Embryonic facial prominence (tissue), 1 donor: ENCODE measurements at regions not wholly inside any gene's neighbourhood (a gene's known extent, or its start where the extent isn't known, plus 50 kb on each side); places are given as distances from the start of the nearest gene placed in this dataset.

Source experiments
- DNase-seq: peaks from one replicate; pipeline ENCODE4 v3.0.0-alpha.2; 2016; ENCODE audit errors: extremely low spot score

DNA sequence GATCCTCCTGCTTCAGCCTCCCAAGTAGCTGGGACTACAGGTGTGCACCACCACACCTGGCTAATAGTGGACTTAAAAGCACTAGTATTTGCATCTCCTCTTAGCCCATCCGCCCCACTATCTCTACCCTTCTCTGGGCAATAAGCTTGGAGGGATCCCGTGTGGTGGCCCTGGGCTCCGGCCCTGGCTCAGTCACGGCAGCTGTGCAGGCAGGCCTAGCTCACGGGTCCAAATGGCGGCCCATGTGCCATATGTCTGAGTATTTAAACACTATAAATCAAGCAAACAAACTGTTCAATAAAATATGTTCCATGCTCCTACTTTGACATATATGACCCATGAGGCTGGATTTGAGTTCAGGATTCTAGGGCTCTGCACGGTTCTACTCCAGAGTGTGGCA lies 118.4 kb downstream of the BANF2 start:
- no peak for DNase-seq

DNA sequence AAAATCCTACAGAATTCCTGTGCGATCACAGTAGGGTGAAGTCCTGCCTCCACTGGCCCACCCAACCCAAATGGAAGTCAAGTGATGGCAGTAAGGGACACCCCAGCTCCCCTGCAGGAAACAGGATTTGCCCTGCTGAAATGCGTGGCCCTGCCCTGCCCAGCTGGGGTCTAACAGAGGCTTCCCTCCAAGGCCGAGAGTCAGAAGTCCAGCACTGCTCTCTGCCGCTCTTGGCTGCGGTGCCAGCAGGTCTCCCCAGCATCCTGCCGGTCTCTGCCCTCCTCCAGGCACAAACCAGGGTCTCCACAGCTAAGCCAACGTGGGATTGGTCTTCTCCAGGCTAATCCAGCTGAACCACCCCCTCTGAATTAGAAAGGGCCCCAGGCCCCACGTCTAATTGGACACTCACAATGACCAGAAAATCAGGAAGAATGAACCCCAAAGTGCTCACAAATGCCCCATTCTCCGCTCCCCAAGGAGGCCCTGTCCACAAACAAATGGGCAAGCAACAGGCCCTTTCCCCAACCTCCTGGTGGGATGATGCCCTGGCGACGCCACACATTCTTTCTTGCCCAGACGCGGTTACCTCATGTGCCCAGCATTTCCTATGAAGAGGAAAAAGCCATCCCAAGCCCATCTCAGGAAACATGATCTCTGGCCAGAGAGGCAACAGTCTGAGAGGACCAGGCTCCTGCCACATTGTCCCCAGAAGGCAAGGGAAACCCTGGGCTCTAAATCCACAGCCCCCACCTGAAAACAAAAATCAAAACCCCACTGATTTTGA lies 117.2 kb downstream of the BANF2 start:
- no peak for DNase-seq

DNA sequence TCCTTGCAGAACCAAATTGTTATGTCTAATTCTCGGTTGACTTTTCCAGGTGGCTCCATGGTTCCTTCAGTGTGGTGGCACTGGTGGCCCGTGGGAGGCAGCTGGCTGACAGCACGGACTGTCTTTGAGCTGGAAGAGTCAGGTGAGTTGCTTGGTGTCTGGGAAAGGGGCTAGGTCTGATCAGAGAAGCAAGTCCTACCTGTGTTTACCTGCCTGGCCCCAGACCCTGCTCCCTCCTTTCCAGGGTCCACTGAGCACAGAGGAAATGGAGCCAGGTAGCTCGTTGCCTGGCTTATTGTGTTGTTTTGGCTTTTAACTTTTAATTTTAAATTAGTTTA lies 111.8 kb downstream of the BANF2 start:
- DNase-seq: no peak

DNA sequence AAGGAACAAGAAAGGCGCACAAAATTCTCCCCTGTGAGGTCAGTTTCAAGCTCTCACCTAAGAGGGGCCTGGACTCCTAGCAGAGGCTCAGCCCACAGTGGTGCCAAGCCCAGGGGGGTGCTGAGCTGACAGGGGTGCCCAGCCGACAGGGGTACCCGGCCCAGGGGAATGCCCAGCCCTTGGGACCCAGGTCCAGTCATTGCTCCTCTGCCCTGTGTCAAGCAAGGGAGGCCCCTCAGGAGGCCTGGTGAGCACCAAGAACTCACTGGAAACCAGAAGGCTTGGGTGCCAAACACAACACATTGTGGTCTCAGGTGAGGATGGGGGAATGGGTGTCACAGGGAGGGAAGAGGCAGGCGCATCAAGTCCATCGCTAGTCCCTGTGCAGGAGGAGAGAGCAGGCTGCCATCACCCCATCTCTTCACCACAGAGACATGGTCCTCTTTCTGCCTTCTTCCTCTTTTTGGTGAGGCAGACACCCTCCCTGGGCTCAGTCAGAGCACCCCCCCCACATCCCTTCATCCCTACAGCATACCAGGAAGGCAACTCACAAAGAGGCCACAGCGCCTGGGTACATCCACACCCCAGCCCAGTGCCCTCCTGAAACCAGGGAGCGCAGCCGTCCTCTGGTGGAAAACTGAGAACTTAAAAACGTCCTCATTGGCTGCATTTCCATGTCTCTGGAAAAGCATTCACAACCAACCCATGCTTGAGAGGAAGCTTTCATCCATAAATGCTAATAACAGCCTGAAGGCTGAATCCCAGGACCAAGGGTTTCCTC lies 111.3 kb downstream of the BANF2 start:
- no peak for DNase-seq

DNA sequence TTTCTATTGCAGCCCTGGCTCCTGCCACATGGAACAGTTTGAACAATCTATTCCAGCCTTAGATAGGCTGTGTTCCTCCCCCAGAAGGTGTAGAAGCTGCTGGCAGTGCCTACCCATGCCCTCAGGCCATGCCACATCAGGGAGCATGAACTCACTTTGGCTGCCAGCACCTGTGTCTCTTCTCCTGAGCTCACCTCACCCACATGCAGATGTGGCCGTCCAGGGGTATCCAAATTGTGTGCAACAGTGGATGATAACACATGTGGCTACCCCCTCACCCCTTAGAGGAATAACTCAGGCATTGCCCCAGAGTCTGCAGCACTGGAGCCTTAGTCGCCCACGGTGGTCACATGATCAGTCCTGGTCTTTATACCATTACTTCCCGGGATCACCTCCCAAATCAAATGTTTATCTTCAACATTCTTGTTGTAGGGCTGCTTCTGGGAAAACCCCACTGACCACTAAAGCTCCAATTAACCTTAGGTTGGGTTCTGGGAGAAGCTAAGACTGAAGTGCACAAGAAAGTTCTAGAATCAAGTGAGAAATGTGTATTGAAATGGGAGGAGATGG lies 110.4 kb downstream of the BANF2 start:
- DNase-seq: no peak

DNA sequence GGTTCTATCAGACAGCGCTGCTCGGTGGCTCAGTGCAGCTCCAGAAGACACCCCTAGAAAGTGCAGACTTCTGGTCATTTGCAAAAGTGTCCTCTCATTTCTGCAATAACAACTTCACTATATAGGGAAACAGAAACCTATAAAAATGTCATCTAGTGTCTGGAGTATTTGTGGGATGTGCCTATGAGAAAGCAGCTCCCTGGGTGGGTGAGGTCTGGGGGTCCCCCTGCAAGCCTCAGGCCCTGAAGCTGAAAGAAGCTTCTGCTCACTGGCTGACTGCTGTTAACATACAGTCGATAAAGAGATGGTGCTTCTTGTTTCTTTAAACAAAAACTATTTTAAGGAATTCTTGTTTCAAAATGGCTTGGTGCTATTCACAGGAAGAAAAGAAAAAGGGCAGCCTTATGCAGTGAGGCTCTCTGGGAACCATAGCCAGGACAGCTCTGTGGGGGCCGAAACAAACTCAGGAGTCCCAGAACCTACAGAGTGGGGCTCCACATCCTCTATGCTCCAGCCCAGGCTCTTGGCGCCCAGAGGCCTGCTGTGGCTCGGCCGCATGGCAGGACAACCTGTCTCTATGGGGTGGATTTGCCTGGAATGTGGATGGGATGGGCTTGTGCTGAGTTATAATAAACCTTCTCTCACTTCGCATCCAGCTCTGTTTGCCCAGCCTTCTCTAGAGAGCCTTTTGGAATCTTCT lies 109.7 kb downstream of the BANF2 start:
- no peak for DNase-seq

DNA sequence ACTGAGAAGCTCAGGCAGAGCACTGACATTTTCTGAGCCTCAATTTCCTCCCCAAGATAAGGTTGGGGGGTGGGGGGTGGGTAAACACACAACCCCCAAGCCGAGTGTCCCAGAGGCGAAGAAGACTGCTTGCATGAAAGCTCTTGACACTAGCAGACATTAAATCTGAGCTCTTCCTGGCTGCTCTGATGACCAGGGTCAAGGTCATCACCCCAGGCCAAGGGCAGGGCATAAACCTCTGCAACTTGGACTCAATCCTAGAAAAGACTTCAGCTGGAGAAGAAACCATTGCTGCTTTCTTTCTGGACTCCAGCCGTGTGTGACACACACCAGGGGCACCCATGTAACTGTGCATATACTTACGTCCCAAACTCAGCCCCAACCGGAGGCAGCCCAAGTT lies 109.0 kb downstream of the BANF2 start:
- no peak for DNase-seq

DNA sequence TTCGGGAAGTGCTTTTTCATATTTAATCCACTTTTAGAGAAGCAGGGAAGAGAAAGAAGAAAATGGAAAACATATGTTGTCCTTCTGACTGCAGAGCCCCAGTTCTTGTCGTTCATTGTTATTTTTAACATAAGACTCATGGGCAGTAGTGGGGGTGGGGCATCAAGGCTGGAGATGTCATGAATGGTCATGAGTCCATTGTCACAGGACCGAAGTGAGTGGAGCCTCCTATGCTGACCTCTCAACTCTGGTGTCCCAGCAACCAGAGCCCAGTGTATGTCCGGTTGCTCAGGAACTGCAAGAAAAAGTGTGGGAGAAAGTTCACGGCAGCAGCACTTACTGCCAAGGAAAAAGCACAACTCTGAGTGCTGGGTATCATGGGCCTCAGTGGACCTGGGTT lies 108.6 kb downstream of the BANF2 start:
- no peak for DNase-seq

DNA sequence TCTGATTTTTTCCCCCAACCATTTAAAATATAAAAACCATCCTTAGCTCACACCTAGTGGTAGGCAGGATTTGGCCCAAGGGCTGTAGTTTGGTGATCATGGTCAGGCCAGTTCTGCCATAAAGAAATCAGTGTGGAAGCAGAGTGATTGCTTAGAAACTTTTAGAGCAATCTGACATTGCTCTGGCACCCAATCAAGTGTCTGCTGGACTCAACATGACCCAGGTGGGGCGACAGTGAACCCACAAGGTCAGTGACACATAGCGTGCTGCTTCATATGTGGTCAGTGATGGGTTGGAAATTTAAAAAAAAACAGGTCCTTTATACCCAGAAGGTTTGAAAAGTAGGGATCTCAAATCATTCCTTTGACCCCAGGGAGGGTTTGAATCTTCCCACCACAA lies 107.9 kb downstream of the BANF2 start:
- no peak for DNase-seq

DNA sequence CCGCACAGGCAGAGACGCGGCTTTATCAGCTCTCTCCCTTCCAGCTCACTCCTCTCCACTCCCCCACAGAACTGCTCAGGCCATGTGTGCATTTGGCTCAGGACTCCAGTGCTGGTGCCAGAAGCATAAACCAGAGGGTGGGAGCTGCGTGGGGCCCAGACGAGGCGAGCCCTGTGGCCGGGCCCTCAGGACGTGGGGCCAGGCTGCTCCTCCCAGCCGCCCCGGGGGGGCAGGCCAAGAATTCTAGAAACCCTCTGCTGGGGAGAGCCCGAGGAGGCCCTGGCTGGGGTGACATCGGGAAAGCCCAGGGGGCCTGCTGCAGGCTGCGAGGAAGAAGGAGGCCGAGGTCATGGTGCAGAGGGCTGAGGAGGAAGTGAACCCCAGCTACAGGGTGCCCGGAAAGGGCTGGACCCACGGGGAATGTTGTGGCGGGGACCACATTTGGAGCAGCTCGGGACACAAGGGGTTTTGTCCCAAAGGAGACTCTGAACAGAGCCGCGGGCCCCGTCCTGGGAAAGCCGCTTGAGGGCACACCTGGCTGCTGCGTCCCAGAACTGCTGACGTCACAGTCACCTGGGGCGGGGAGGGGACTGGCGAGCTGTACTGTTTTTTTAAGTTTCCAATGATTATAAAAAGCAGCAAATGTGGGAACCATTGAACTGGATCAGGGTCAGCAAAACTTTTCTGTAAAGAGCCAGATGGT lies 107.1 kb downstream of the BANF2 start:
- peak; percentile 76 for DNase-seq

DNA sequence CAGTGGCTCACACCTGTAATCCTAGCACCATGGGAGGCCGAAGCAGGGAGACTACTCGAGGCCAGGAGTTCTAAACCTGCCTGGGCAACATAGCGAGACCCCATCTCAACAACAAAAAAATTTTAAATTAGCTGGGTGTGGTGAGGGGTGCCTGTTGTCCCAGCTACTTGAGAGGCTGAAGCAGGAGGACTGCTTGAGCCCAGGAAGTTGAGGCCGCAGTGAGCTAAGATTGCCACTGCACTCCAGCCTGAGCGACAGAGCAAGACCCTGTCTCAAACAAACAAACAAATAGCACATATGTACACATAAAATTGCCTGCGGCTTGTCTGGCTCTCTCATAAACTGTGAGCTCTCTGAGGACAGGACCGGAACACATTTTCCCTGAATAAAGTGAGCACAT lies 106.3 kb downstream of the BANF2 start:
- DNase-seq: no peak

DNA sequence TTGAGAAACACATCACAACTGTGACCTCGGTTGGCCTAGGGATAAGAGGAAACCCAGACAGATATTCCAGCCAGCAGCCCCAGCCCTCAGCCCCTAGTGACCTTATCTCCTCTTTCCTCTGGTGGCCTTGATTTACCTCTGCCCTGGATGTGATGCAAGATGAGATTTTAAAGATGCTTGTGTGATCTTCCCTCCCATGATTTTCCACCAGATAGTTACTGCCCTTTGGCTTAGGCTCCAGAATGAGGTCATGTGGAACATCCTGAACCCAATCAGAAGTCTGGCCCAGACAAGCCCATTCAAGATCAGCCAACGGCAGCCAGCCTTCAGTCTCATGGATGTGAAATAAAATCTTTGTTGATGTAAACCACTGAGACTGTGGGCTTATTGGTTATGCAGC lies 104.0 kb downstream of the BANF2 start:
- DNase-seq: no peak

DNA sequence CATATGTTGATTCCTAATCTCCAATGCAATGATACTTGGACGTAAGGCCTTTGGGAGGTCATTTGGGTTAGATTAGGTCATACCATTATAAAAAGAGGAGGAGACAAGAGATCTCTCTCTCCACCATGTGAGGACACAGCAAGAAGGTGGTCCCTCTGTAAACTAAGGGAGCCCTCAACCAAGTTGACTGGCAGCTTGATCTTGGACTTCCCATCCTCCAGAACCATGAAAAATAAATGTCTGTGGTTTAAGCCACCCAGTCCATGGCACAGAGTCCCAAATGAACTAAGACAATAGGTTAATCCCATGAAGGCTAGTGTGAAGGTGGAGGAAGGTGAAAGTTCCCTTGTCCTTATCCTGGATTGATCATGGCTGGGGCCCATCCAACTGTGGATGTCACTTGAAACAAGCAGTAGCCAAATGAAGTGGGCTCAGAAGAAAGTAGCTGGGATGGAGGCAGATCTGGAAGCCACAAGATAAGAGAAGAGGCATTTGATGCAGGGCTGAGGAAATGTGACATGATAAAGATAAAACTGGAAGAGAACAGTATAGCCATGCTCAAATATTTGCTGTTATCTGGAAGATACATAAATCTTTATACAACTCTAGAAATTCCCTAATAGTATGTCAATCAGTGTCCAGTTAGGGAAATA lies 99.9 kb downstream of the BANF2 start:
- DNase-seq: no peak

DNA sequence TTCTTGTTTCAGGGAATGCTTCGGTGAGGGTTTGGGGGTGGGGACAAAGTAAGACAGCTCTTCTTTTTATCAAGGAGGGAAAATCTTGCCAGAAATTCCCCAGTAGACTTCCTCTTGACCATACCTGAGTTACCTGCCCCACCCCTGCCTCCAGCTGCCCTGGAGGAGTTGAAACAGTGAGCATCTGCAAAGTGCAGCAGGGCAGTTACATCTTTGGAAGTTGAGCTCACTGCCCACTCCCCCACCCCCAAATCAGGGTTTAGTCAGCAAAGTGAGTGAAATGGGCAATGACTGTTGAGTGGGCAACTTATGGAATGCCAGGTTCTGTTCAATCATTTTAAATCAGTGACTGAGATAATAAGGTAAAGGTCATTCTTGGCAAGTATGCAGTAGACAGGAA lies 98.8 kb downstream of the BANF2 start:
- DNase-seq: no peak

DNA sequence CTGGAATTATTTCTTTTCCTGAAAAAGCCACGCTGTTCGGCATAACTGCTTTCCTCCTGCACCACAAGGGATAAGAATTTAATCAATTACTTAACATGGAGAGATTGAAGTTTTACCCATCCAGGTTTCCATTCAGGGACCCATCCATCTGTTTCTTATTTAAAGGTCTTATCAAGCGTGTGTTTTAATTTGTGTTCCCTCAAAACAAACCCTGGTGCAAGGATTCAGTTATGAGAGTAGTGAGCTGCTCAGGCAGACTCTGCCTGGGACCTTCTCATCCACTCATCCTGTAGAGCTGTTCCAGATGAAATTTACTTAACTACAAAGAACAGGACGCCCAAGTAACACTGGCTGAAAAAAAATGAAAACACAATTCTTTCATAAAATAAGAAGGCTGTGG lies 97.8 kb downstream of the BANF2 start:
- DNase-seq: no peak

DNA sequence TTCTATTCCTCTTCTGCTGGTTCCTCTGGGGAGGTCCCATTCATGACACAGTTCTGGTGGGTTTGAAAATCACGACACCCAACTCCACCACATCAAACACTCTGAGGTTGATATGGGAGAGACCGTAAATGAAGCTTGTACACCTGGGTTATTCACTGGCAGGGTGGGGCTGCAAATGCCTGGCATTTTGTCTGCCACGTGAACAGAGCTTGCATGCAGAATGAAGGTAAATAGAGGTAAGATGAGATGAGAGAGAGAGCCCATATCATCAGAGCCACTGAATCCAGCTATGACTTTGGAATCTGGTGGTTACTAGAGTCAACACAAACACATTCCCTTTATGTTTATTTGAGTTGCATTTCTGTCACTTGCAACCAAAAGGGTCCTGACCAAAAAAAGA lies 97.4 kb downstream of the BANF2 start:
- DNase-seq: no peak

DNA sequence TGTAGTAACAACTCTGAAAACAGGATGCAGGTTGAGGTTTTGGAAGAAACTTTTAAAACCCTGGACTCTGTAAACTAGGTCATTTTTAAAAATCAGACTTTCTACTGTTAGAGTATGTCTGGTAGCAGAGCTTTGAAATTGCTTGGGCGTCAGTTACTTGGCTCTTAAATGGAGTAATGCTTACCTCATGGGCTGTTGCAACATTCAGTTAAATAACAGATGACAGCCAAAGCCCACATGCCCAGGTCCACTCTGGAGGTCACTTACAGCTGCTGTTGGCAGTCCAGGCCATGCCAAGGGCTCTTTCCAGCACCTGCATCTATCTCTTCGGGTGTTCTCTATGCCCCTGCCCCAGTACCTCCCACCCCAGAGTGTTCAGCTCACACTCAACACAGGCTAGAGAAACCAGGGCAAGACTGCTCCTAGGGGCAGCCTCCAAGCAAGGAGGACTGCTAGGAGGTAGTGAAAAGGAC lies 96.4 kb downstream of the BANF2 start:
- no peak for DNase-seq

DNA sequence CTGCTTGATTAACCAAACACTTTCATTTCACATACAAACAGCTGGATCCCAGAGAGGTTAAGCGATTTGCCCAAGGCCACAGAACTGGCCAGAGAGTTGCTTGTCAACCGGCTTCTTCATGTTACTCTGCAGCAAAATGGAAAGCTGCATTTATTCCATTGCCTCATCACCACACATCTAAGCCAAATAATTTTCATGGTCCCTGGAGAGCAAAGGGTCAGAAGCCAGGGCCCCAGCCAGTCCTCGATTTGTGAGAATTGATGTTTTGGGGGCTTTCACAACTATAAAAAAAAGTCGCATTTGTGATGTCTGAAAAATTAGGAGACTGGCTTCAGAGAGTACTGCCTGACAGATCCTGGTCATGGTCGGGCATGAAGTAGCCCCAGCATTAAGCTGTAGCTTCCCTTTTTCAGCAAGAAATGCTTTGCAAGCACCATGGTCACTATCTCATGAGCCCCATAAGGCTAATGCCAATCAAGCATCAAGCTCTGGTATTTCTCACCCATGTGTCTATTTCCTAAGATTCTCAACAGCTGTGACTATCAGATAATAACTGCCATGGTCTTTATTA lies 95.8 kb downstream of the BANF2 start:
- no peak for DNase-seq

DNA sequence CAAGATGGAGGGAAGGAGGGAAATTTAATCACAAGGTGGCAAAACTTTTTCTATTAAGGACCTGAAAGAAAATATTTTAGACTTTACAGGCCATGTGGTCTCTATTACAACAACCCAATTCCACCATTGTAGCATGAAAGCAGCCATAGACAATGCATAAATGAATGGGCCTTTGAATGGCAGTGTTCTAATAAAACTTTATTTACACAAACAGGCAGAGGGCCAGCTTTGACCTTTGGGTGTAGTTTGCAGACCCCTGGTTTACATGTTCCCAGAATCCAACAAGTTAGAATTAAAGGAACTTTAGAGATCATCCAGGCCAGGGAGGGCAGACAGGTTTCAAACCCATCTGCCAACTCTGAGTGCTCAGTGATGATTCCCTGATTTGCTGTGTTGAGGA lies 95.2 kb downstream of the BANF2 start:
- DNase-seq: no peak

DNA sequence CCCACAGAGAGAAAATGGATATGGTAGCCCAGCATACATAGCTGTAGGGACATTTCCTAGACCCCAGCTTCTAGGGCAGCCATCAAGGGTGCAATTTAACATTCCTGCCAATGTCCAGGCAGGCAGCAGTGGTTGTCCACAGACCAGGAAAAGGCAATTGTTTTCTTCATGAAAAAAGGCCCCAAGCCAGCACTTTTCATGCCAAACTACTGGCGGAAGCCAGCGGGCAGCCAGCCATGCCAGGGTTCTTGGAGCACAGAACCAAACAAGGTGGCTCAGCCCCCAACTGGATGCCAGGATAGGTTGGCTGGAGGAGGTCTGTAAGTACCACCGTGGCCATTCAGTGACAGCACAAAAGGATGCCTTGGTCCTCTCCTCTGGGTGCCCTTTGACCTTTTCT lies 94.6 kb downstream of the BANF2 start:
- no peak for DNase-seq

DNA sequence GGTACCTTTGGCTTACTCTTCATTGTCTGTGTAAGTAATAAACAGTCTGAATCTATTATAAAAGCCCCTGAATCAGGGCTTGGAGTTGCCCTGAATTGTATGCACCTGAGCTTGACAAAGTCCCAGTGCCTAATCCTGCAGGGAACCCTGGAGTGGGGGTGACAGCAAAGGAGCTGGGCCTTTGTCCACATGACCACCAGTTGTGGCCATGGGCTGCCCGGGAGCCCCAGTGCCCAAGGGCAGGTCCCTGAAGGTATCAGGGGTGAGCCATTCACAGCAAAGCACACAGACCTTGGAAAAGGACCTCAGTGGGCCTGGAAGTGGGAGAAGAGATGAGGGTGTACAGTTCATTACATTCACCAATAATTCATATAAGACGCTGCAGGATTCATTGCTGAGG lies 94.2 kb downstream of the BANF2 start:
- DNase-seq: no peak
